ENCODE measurements at regions not wholly inside any gene's neighbourhood (a gene's known extent, or its start where the extent isn't known, plus 50 kb on each side); places are given as distances from the start of the nearest gene placed in this dataset.

DNA sequence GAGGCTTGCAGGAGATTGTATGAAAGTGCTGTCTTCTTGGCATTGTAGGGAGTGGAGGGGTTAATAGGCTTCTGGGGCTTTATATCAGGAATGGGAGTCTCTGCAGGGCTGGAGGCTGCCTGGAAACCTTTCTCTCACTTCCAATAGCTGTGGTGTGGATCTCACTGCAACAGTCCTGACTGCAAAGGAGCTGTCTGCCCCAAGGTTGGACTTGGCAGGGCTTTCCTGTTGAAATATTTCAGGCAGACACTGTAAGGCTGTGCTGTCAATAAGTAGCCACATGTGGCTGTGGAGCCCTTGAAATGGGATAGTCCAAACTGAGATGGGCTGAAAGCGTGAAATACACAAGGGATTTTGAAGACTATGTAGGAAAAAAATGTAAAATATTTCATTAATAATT is 399.1 kb upstream of the SPRED2 start:
- no peak overlapping the region for H3K4me3 ChIP-seq (ENCODE audit: low read depth, low read length)
- H3K79me2 ChIP-seq (ENCODE audit: control insufficient read depth, insufficient read depth, low read length, unreplicated experiment): no peaks in the 10 kb centered on the region
- no peaks in the 10 kb centered on the region for H3K4me1 ChIP-seq (ENCODE audit: control insufficient read depth, insufficient read depth, low read length, unreplicated experiment)
- H2AFZ ChIP-seq (ENCODE audit: low read length, unreplicated experiment): no peak overlapping the region
- no peak overlapping the region for H3K27ac ChIP-seq (ENCODE audit: low read depth, low read length)
- H3K36me3 ChIP-seq (ENCODE audit: insufficient read depth, low read length): no peaks in the 10 kb centered on the region
- H3K27me3 ChIP-seq (ENCODE audit: insufficient read depth, low read length): no peaks in the 10 kb centered on the region

DNA sequence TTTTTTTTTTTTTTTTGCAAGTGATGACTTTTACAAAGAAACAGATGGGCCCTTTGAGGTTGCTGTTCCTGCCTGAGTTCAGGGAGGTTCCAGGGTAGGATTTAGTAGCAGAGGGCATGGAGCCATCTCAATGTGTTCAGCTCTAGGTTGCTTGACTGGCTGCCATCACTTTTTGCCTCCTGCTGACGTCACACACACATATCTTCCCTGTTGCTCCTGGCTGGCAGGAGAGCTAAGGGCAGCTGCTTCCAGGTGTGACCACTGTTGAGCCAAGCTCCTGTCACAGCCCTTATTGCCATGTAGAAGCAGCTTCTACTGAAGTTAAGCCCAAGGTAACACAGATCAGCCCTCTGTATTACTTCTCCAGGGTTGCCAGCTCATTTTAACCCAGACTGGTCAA is 394.2 kb upstream of the SPRED2 start:
- H2AFZ ChIP-seq (ENCODE audit: low read length, unreplicated experiment): no peak overlapping the region
- no peak overlapping the region for H3K27ac ChIP-seq (ENCODE audit: low read depth, low read length)
- H3K36me3 ChIP-seq (ENCODE audit: insufficient read depth, low read length): no peaks in the 10 kb centered on the region
- H3K79me2 ChIP-seq (ENCODE audit: control insufficient read depth, insufficient read depth, low read length, unreplicated experiment): no peaks in the 10 kb centered on the region
- no peaks in the 10 kb centered on the region for H3K4me1 ChIP-seq (ENCODE audit: control insufficient read depth, insufficient read depth, low read length, unreplicated experiment)
- no peaks in the 10 kb centered on the region for H3K27me3 ChIP-seq (ENCODE audit: insufficient read depth, low read length)
- no peak overlapping the region for H3K4me3 ChIP-seq (ENCODE audit: low read depth, low read length)

DNA sequence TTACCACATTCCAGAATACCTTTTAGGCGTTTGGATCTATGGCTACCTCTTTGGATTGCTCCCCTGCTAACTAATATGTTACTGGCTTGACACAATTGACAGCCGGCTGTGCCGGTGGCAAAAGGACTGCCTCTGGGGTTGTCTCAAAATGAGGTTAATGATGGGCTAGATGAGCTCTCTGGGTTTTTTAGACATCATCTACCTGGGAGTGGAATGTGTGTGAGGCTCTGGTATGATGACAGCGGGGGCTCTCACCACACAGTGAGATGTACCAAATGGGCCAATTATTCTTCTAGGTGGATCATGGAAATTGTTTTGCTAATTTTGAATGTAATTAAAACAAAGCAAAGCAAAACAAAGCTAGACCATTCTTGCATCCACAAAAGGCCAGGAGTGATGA is 391.1 kb upstream of the SPRED2 start:
- Histone ChIP-seq H3K4me3 (ENCODE audit: low read depth, low read length) (no peak overlapping the region), H3K27ac (ENCODE audit: low read depth, low read length) (no peak overlapping the region), H3K36me3 (ENCODE audit: insufficient read depth, low read length) (no peaks in the 10 kb centered on the region), H3K79me2 (ENCODE audit: control insufficient read depth, insufficient read depth, low read length, unreplicated experiment) (no peaks in the 10 kb centered on the region), H3K4me1 (ENCODE audit: control insufficient read depth, insufficient read depth, low read length, unreplicated experiment) (no peaks in the 10 kb centered on the region), H2AFZ (ENCODE audit: low read length, unreplicated experiment) (no peak overlapping the region), H3K27me3 (ENCODE audit: insufficient read depth, low read length) (no peaks in the 10 kb centered on the region)

DNA sequence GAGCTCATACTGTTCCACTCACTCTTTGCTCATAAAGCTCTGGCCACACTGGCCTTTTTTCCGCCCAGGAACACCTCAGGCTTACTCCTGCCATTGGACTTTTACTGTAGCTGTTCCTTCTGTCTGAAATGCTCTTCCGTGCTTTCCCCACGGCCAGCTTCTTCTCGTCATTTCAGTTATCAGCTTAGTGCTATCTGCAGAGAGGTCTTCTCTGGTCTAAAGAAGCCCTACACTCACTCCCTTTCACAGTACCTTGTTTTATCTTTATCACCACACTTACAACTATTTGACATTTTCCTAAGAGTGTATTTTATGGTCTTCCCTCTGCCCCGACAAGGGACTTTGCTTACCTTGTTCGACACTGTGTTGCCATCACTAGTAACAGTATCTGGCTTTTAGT is 388.1 kb upstream of the SPRED2 start:
- no peak overlapping the region for H2AFZ ChIP-seq (ENCODE audit: low read length, unreplicated experiment)
- H3K79me2 ChIP-seq (ENCODE audit: control insufficient read depth, insufficient read depth, low read length, unreplicated experiment): no peaks in the 10 kb centered on the region
- no peaks in the 10 kb centered on the region for H3K27me3 ChIP-seq (ENCODE audit: insufficient read depth, low read length)
- no peaks in the 10 kb centered on the region for H3K4me1 ChIP-seq (ENCODE audit: control insufficient read depth, insufficient read depth, low read length, unreplicated experiment)
- H3K4me3 ChIP-seq (ENCODE audit: low read depth, low read length): no peak overlapping the region
- no peaks in the 10 kb centered on the region for H3K36me3 ChIP-seq (ENCODE audit: insufficient read depth, low read length)
- H3K27ac ChIP-seq (ENCODE audit: low read depth, low read length): no peak overlapping the region

DNA sequence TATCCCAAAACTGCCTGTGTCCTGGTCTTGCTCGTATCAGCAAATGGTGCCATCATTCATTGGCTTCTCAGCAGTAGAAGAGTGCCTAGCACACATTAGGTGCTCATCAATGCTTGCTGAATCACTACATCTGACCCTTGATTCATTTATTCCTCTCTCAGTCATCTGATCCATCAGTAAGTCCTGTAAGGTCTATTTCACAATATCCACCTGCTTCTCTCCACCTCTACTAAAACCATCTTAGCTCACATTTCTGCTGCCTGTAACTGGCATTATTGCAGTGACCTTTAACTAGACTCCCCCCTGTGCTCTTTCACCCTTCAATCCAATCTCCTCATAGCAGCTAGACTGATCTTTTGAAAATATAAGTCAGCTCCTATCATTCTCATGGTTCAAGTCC is 387.6 kb upstream of the SPRED2 start:
- Histone ChIP-seq H3K79me2 (ENCODE audit: control insufficient read depth, insufficient read depth, low read length, unreplicated experiment) (no peaks in the 10 kb centered on the region), H3K27me3 (ENCODE audit: insufficient read depth, low read length) (no peaks in the 10 kb centered on the region), H3K4me1 (ENCODE audit: control insufficient read depth, insufficient read depth, low read length, unreplicated experiment) (no peaks in the 10 kb centered on the region), H2AFZ (ENCODE audit: low read length, unreplicated experiment) (no peak overlapping the region), H3K4me3 (ENCODE audit: low read depth, low read length) (no peak overlapping the region), H3K27ac (ENCODE audit: low read depth, low read length) (no peak overlapping the region), H3K36me3 (ENCODE audit: insufficient read depth, low read length) (no peaks in the 10 kb centered on the region)

DNA sequence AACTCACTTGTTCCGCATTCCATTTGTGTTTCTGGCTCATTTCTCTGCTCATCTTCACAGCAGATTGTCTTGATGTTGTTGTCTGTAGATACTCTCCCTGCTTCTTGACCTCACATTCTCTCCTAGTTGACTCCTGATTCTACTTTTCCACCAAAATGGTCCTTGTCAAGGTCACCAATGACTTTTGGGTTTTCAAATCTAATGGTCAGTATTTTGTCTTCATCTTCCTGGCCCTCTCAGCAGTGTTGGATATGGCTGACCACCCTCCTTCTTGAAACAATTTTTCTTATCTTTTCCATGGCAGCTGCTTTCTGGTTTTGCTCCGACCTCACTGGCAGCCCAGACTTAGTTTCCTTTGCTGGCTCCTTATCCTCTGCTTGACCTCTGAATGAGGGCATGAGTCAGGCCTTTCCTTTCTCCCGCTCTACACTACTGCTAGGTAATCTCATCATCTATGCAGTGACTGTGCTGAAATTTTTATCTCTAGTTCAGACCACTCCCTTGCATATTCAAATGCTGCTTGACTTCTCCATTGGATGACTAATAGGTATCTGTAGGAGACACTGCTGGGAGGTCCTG is 386.6 kb upstream of the SPRED2 start:
- Histone ChIP-seq H2AFZ (ENCODE audit: low read length, unreplicated experiment) (no peak overlapping the region), H3K4me1 (ENCODE audit: control insufficient read depth, insufficient read depth, low read length, unreplicated experiment) (no peaks in the 10 kb centered on the region), H3K27ac (ENCODE audit: low read depth, low read length) (no peak overlapping the region), H3K36me3 (ENCODE audit: insufficient read depth, low read length) (no peaks in the 10 kb centered on the region), H3K27me3 (ENCODE audit: insufficient read depth, low read length) (no peaks in the 10 kb centered on the region), H3K79me2 (ENCODE audit: control insufficient read depth, insufficient read depth, low read length, unreplicated experiment) (no peaks in the 10 kb centered on the region), H3K4me3 (ENCODE audit: low read depth, low read length) (no peak overlapping the region)

DNA sequence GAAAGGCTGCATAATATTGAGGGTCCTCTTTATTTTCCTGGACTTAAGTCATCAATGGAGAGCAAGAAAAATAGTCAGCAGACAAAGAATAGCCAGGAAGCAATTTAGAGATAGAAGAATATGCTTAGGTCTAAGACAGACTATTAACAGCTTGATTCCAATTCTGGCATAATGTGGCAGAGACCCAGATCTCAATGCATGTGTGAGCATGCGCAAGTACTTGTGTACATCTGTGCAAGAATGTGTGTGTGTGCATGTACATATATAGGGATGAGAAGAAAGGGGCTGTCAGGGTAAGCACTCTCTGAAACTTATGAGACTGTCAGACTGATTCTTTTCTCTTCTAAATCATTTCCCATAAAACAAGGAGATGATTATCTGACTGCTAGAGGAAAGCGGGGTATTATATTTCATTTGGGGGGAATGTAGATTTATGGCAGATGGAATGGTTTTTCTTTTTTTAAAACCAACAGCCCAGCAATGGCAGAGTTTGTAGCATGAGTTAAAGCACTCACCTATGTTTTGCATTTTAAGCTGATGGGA is 381.3 kb upstream of the SPRED2 start:
- no peaks in the 10 kb centered on the region for H3K4me1 ChIP-seq (ENCODE audit: control insufficient read depth, insufficient read depth, low read length, unreplicated experiment)
- H3K79me2 ChIP-seq (ENCODE audit: control insufficient read depth, insufficient read depth, low read length, unreplicated experiment): no peaks in the 10 kb centered on the region
- H3K4me3 ChIP-seq (ENCODE audit: low read depth, low read length): no peak overlapping the region
- no peaks in the 10 kb centered on the region for H3K36me3 ChIP-seq (ENCODE audit: insufficient read depth, low read length)
- no peaks in the 10 kb centered on the region for H3K27me3 ChIP-seq (ENCODE audit: insufficient read depth, low read length)
- H3K27ac ChIP-seq (ENCODE audit: low read depth, low read length): no peak overlapping the region
- H2AFZ ChIP-seq (ENCODE audit: low read length, unreplicated experiment): no peak overlapping the region

DNA sequence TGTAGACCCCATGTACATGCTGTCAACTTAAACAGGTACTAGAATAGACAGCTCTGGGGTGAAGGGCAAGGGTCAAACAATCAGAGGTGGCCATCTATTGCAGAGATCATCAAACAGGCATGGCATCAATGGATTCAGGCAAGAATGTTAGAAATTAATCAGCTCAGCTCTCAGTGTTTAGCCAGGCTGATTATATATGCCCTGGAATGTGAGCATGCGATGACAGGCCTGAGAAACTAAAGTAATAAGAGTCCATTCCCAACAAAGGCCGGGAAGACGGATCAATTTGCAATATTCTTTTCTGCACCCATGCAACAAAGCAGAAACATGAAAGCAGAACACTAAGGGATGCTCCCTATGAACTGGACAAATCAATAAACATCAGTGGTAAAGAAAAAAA is 380.5 kb upstream of the SPRED2 start:
- no peak overlapping the region for H3K4me3 ChIP-seq (ENCODE audit: low read depth, low read length)
- no peak overlapping the region for H3K27ac ChIP-seq (ENCODE audit: low read depth, low read length)
- H3K4me1 ChIP-seq (ENCODE audit: control insufficient read depth, insufficient read depth, low read length, unreplicated experiment): no peaks in the 10 kb centered on the region
- no peak overlapping the region for H2AFZ ChIP-seq (ENCODE audit: low read length, unreplicated experiment)
- no peaks in the 10 kb centered on the region for H3K79me2 ChIP-seq (ENCODE audit: control insufficient read depth, insufficient read depth, low read length, unreplicated experiment)
- no peaks in the 10 kb centered on the region for H3K36me3 ChIP-seq (ENCODE audit: insufficient read depth, low read length)
- H3K27me3 ChIP-seq (ENCODE audit: insufficient read depth, low read length): no peaks in the 10 kb centered on the region

DNA sequence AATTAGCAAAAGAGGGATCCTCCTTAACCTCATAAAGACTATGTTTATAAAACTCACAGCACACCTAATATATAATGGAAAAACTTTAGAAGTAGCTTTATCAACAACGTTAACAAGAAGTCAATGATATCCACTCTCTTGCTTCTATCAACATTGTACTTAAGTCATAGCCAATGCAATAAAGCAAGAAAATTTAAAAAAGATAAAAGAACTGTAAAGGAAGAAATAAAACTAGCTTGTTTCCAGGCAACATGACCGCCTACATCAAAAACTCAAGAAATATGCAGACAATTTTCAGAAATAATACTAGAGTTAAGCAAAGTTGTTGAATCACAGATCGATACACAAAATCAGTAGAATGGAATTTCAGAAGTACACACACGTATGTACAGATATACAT is 375.5 kb upstream of the SPRED2 start:
- no peaks in the 10 kb centered on the region for H3K27me3 ChIP-seq (ENCODE audit: insufficient read depth, low read length)
- H2AFZ ChIP-seq (ENCODE audit: low read length, unreplicated experiment): no peak overlapping the region
- H3K79me2 ChIP-seq (ENCODE audit: control insufficient read depth, insufficient read depth, low read length, unreplicated experiment): no peaks in the 10 kb centered on the region
- H3K4me3 ChIP-seq (ENCODE audit: low read depth, low read length): no peak overlapping the region
- no peaks in the 10 kb centered on the region for H3K36me3 ChIP-seq (ENCODE audit: insufficient read depth, low read length)
- H3K4me1 ChIP-seq (ENCODE audit: control insufficient read depth, insufficient read depth, low read length, unreplicated experiment): no peaks in the 10 kb centered on the region
- H3K27ac ChIP-seq (ENCODE audit: low read depth, low read length): no peak overlapping the region

DNA sequence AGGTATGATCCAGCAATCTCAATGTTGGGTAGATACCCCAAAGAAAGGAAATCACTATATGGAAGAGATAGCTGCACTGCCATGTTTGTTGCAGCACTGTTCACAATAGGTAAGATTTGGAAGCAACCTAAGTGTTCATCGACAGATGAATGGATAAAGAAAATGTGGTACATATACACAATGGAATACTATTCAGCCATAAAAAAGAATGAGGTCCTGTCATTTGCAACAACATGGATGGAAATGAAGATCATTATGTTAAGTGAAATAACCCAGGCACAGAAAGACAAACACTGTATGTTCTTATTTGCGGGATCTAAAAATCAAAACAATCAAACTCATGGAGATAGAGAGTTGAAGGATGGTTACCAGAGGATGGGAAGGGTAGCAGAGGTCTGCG is 372.4 kb upstream of the SPRED2 start:
- no peaks in the 10 kb centered on the region for H3K4me1 ChIP-seq (ENCODE audit: control insufficient read depth, insufficient read depth, low read length, unreplicated experiment)
- no peaks in the 10 kb centered on the region for H3K27me3 ChIP-seq (ENCODE audit: insufficient read depth, low read length)
- no peak overlapping the region for H3K4me3 ChIP-seq (ENCODE audit: low read depth, low read length)
- no peaks in the 10 kb centered on the region for H3K79me2 ChIP-seq (ENCODE audit: control insufficient read depth, insufficient read depth, low read length, unreplicated experiment)
- no peak overlapping the region for H3K27ac ChIP-seq (ENCODE audit: low read depth, low read length)
- H3K36me3 ChIP-seq (ENCODE audit: insufficient read depth, low read length): no peaks in the 10 kb centered on the region
- H2AFZ ChIP-seq (ENCODE audit: low read length, unreplicated experiment): no peak overlapping the region

DNA sequence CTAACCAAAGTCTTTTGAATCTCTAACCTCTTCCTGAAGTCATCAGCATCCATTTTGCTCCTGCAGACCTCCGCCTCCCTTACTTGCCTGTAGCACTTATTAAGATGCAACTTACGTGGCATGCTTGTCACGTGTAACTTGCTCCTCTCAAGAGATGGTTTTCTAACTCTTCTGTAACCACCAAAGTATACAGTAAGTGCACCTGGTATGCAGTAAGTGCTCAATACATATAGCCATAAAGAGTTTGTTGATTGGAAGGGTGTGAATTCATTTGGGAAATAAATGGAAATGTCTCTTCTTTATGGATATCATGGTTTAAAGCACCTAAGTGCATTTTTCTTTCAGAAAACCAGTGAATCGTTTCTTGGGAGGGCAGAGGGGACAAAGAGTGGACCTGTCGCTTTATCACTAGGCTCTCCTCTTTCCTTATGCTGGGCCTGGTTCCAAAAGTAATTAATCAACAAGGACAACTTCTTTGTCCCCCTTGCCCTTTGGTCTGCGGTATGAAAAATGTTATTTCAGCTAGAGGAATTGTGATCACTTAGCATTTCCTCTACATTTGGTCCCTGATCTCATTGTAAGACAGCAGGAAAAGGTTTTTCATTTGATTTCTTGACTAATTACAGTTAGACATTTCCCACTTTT is 370.0 kb upstream of the SPRED2 start:
- no peak overlapping the region for H3K27ac ChIP-seq (ENCODE audit: low read depth, low read length)
- H3K79me2 ChIP-seq (ENCODE audit: control insufficient read depth, insufficient read depth, low read length, unreplicated experiment): no peaks in the 10 kb centered on the region
- no peak overlapping the region for H2AFZ ChIP-seq (ENCODE audit: low read length, unreplicated experiment)
- no peaks in the 10 kb centered on the region for H3K27me3 ChIP-seq (ENCODE audit: insufficient read depth, low read length)
- no peaks in the 10 kb centered on the region for H3K36me3 ChIP-seq (ENCODE audit: insufficient read depth, low read length)
- H3K4me1 ChIP-seq (ENCODE audit: control insufficient read depth, insufficient read depth, low read length, unreplicated experiment): no peaks in the 10 kb centered on the region
- no peak overlapping the region for H3K4me3 ChIP-seq (ENCODE audit: low read depth, low read length)
